Prostate gland (tissue), 2 donors: ENCODE measurements at regions not wholly inside any gene's neighbourhood (a gene's known extent, or its start where the extent isn't known, plus 50 kb on each side); places are given as distances from the start of the nearest gene placed in this dataset.

Source experiments
- DNase-seq: peaks from one replicate; pipeline ENCODE4 v3.0.0-alpha.2; 2019; ENCODE audit warnings: low spot score
- H3K27ac ChIP-seq, 2 donors: fragments of 200-600 bp; sonication (generic); 2 replicates each; pipeline ENCODE4 v1.5.1; 2017 to 2019
- H3K27me3 ChIP-seq: fragments of 200-600 bp; sonication (generic); replicated peaks from 2 replicates; pipeline ENCODE4 v1.5.1; 2019; ENCODE audit not compliant: insufficient read depth
- H3K36me3 ChIP-seq, 2 donors: fragments of 200-600 bp; sonication (generic); 1 replicate in 1 of 2; 2 replicates in 1 of 2; pipeline versions ENCODE4 v1.5.1 to v1.8.1; 2017 to 2019
- H3K4me1 ChIP-seq: fragments of 200-600 bp; sonication (generic); replicated peaks from 2 replicates; pipeline ENCODE4 v1.5.1; 2019
- H3K4me3 ChIP-seq, 2 donors: fragments of 200-600 bp; sonication (generic); 2 replicates each; pipeline ENCODE4 v1.5.1; 2017 to 2019
- H3K9me3 ChIP-seq: fragments of 200-600 bp; sonication (generic); 2 replicates; pipeline ENCODE4 v1.5.1; 2017
- CTCF ChIP-seq, 4 experiments: fragments of 200-600 bp in 2 of 4; fragments of 450-650 bp in 2 of 4; sonication (generic) in 2 of 4; IDR thresholded peaks; 1 replicate in 3 of 4; 2 replicates in 1 of 4; pipeline ENCODE4 v1.5.1; 2016 to 2019; ENCODE audit warnings: antibody characterized with exemption in 4 of 4, mild to moderate bottlenecking in 2 of 4, moderate library complexity in 2 of 4
- POLR2A ChIP-seq: fragments of 450-650 bp; IDR thresholded peaks from one replicate; pipeline ENCODE4 v1.6.1; 2016; ENCODE audit warnings: antibody characterized with exemption, mild to moderate bottlenecking
- POLR2AphosphoS5 ChIP-seq: sonication (generic); formaldehyde crosslinking; IDR thresholded peaks from one replicate; pipeline ENCODE4 v1.6.1; 2017; ENCODE audit warnings: antibody characterized with exemption
- WGBS: methylation state at CpG from one replicate; pipeline ENCODE4 v1.1.5; 2018; 5-methylcytosine and 5-hydroxymethylcytosine counted together
- intact Hi-C: fragments of 100-400 bp; cut with DNase I; formaldehyde crosslinking; loops from one replicate; pipeline ENCODE4 v1.14.2; 2022

GRCh38 chr2:241988146-241988545 lies 118.6 kb downstream of the RTP5 start:
- intact Hi-C loops: no loop called here
- H3K36me3 ChIP-seq: no peaks in the 10 kb centered on the region
- H3K9me3 ChIP-seq: no peaks in the 10 kb centered on the region
- H3K27me3 ChIP-seq: no peaks in the 10 kb centered on the region
- no peaks in the 10 kb centered on the region for H3K4me1 ChIP-seq
- DNase-seq: no peak
- H3K27ac ChIP-seq: no peak overlapping the region
- H3K4me3 ChIP-seq: no peak overlapping the region
- TF ChIP-seq POLR2AphosphoS5 (no peak), POLR2A (no peak), CTCF (IDR thresholded peaks at IDR 0.05) (no peak)
- WGBS: 91% methylated on average over 11 of the region's 11 CpGs

GRCh38 chr2:241989074-241989473 lies 119.5 kb downstream of the RTP5 start:
- Histone ChIP-seq H3K9me3 (no peaks in the 10 kb centered on the region), H3K36me3 (no peaks in the 10 kb centered on the region), H3K4me1 (no peaks in the 10 kb centered on the region), H3K27me3 (no peaks in the 10 kb centered on the region), H3K4me3 (no peak overlapping the region), H3K27ac (no peak overlapping the region)
- no peak for DNase-seq
- WGBS: 84% methylated on average over 7 of the region's 7 CpGs
- intact Hi-C loops: no loop called here
- TF ChIP-seq CTCF (IDR thresholded peaks at IDR 0.05) (no peak), POLR2A (no peak), POLR2AphosphoS5 (no peak)

- Histone ChIP-seq H3K27me3 (no peaks in the 10 kb centered on the region), H3K9me3 (no peaks in the 10 kb centered on the region), H3K27ac (no peak overlapping the region), H3K4me3 (no peak overlapping the region), H3K4me1 (no peaks in the 10 kb centered on the region), H3K36me3 (no peaks in the 10 kb centered on the region)
- DNase-seq: no peak
- TF ChIP-seq POLR2AphosphoS5: no peak
- TF ChIP-seq POLR2A: no peak
- no peak for TF ChIP-seq CTCF (IDR thresholded peaks at IDR 0.05)
- intact Hi-C loops: no loop called here
- 81% methylated on average over 2 of the region's 2 CpGs for WGBS
These were observed 120.9 kb downstream of the RTP5 start for GRCh38 chr2:241990466-241990865.

- no peak for TF ChIP-seq CTCF (IDR thresholded peaks at IDR 0.05)
- TF ChIP-seq POLR2AphosphoS5: no peak
- no peak for TF ChIP-seq POLR2A
- no peaks in the 10 kb centered on the region for H3K36me3 ChIP-seq
- no peak overlapping the region for H3K4me3 ChIP-seq
- no peaks in the 10 kb centered on the region for H3K4me1 ChIP-seq
- WGBS: 84% methylated on average over 26 of the region's 26 CpGs
- intact Hi-C loops: no loop called here
- H3K27ac ChIP-seq: no peak overlapping the region
- H3K27me3 ChIP-seq: no peaks in the 10 kb centered on the region
- no peaks in the 10 kb centered on the region for H3K9me3 ChIP-seq
- DNase-seq: no peak
These were observed 121.8 kb downstream of the RTP5 start for GRCh38 chr2:241991299-241991698.

GRCh38 chr2:241992753-241993152 lies 123.2 kb downstream of the RTP5 start:
- TF ChIP-seq POLR2AphosphoS5 (no peak), POLR2A (no peak), CTCF (IDR thresholded peaks at IDR 0.05) (no peak)
- H3K4me1 ChIP-seq: no peaks in the 10 kb centered on the region
- no peak overlapping the region for H3K27ac ChIP-seq
- intact Hi-C loops: no loop called here
- 85% methylated on average over 14 of the region's 14 CpGs for WGBS
- DNase-seq: no peak
- H3K4me3 ChIP-seq: no peak overlapping the region
- no peaks in the 10 kb centered on the region for H3K36me3 ChIP-seq
- no peaks in the 10 kb centered on the region for H3K27me3 ChIP-seq
- H3K9me3 ChIP-seq: no peaks in the 10 kb centered on the region
